ENCODE measurements at regions not wholly inside any gene's neighbourhood (a gene's known extent, or its start where the extent isn't known, plus 50 kb on each side); places are given as distances from the start of the nearest gene placed in this dataset.

GRCh38 chr13:61258185-61258584, 157.5 kb downstream of the PCDH20 start:
- H3K4me3 ChIP-seq (ENCODE audit: low read depth, low read length): no peak overlapping the region
- no peak for TF ChIP-seq CTCF (IDR thresholded peaks at IDR 0.05; ENCODE audit: insufficient read depth, low read length)
- no peak for DNase-seq (ENCODE audit: low read depth)

- no peak for TF ChIP-seq CTCF (IDR thresholded peaks at IDR 0.05; ENCODE audit: insufficient read depth, low read length)
- no peak for DNase-seq (ENCODE audit: low read depth)
- H3K4me3 ChIP-seq (ENCODE audit: low read depth, low read length): no peak overlapping the region
These were observed 160.4 kb downstream of the PCDH20 start for GRCh38 chr13:61255040-61255796.

GRCh38 chr13:61253105-61253877, 162.4 kb downstream of the PCDH20 start:
- DNase-seq (ENCODE audit: low read depth): no peak
- no peak for TF ChIP-seq CTCF (IDR thresholded peaks at IDR 0.05; ENCODE audit: insufficient read depth, low read length)
- no peak overlapping the region for H3K4me3 ChIP-seq (ENCODE audit: low read depth, low read length)

- no peak for TF ChIP-seq CTCF (IDR thresholded peaks at IDR 0.05; ENCODE audit: insufficient read depth, low read length)
- no peak overlapping the region for H3K4me3 ChIP-seq (ENCODE audit: low read depth, low read length)
These were observed 163.4 kb downstream of the PCDH20 start for GRCh38 chr13:61252213-61252612.

GRCh38 chr13:61247149-61247936, 168.3 kb downstream of the PCDH20 start:
- no peak overlapping the region for H3K4me3 ChIP-seq (ENCODE audit: low read depth, low read length)
- DNase-seq (ENCODE audit: low read depth): no peak
- no peak for TF ChIP-seq CTCF (IDR thresholded peaks at IDR 0.05; ENCODE audit: insufficient read depth, low read length)

More at GRCh38 chr13:61252213-61252612, 163.4 kb downstream of the PCDH20 start:
- no peak for DNase-seq (ENCODE audit: low read depth)

- TF ChIP-seq CTCF (IDR thresholded peaks at IDR 0.05; ENCODE audit: insufficient read depth, low read length): no peak
- no peak overlapping the region for H3K4me3 ChIP-seq (ENCODE audit: low read depth, low read length)
- DNase-seq (ENCODE audit: low read depth): no peak
These were observed 169.3 kb downstream of the PCDH20 start for GRCh38 chr13:61246351-61246750.

Data from fibroblast of the aortic adventitia (primary cell).